Vagina (tissue), 2 donors: ENCODE measurements at regions not wholly inside any gene's neighbourhood (a gene's known extent, or its start where the extent isn't known, plus 50 kb on each side); places are given as distances from the start of the nearest gene placed in this dataset.

Experiments
- POLR2A ChIP-seq, 2 donors: fragments of 450-650 bp; IDR thresholded peaks; one replicate each; pipeline ENCODE4 v1.6.1; 2017; ENCODE audit warnings: antibody characterized with exemption in 2 of 2, mild to moderate bottlenecking in 2 of 2, moderate library complexity in 2 of 2
- TF ChIP-seq, protein P1 (sequence below), 3 experiments: fragments of 450-650 bp in 2 of 3; fragments of 200-600 bp in 1 of 3; sonication (generic) in 1 of 3; IDR thresholded peaks; one replicate each; pipeline ENCODE4 v1.5.1; 2017 to 2019; ENCODE audit warnings: antibody characterized with exemption in 3 of 3, mild to moderate bottlenecking in 2 of 3, moderate library complexity in 2 of 3

DNA sequence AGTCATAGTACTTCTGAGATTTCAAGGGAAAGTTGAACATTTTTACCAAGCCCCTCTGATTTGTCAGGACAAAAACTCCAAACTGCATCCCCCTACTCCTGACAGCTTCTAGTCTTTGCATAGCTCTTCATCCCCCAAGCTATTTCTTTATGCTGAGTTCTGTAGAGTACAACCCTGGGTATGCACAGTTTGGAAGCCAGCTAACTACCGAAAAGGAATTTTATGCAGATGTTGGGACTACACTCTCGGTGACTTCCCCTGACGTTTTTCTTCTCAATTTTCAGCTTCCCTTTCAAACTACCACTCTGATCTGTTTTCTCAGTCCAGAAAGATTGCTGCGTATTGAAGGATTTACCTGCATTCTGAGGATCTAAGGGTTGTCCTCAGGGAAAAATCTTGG, 1060.2 kb upstream of the ACVR2A start:
- TF ChIP-seq POLR2A (IDR thresholded peaks at IDR 0.05), result no peak
- TF ChIP-seq, protein P1, sequence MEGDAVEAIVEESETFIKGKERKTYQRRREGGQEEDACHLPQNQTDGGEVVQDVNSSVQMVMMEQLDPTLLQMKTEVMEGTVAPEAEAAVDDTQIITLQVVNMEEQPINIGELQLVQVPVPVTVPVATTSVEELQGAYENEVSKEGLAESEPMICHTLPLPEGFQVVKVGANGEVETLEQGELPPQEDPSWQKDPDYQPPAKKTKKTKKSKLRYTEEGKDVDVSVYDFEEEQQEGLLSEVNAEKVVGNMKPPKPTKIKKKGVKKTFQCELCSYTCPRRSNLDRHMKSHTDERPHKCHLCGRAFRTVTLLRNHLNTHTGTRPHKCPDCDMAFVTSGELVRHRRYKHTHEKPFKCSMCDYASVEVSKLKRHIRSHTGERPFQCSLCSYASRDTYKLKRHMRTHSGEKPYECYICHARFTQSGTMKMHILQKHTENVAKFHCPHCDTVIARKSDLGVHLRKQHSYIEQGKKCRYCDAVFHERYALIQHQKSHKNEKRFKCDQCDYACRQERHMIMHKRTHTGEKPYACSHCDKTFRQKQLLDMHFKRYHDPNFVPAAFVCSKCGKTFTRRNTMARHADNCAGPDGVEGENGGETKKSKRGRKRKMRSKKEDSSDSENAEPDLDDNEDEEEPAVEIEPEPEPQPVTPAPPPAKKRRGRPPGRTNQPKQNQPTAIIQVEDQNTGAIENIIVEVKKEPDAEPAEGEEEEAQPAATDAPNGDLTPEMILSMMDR (IDR thresholded peaks at IDR 0.05), result no peak
